ENCODE measurements at regions not wholly inside any gene's neighbourhood (a gene's known extent, or its start where the extent isn't known, plus 50 kb on each side); places are given as distances from the start of the nearest gene placed in this dataset.

GRCh38 chr22:48869788-48870187 lies 957.9 kb downstream of the BRD1 start:
- TF ChIP-seq SIN3A (IDR thresholded peaks at IDR 0.05; ENCODE audit: borderline replicate concordance, insufficient read depth, low read depth, low read length): no peak
- Histone ChIP-seq H3K9me3 (ENCODE audit: control insufficient read depth, insufficient read depth, low read depth, low read length) (no peaks in the 10 kb centered on the region), H3K4me1 (ENCODE audit: control insufficient read depth, insufficient read depth, low read length) (no peaks in the 10 kb centered on the region), H3K27me3 (ENCODE audit: control insufficient read depth, insufficient read depth, low read length) (peaks cover 3% of the 10 kb centered on the region; the same call in 1 of the 2 replicates), H3K36me3 (ENCODE audit: control insufficient read depth, insufficient read depth, low read length) (no peaks in the 10 kb centered on the region), H3K27ac (ENCODE audit: low read length) (no peak overlapping the region), H3K4me3 (ENCODE audit: low read depth in 2 of 2, low read length in 2 of 2) (no peak overlapping the region)
- no peak for DNase-seq (ENCODE audit: low read depth, low spot score)
- BruUV-seq (replicated peaks): no TSS peak
- CTCF ChIA-PET: no interaction called here
- intact Hi-C loops (cut with micrococcal nuclease; ENCODE audit: unreplicated experiment) (no loop called here), in situ Hi-C loops (cut with HindIII; ENCODE audit: low pct_unique_long_range_greater_than_20kb, low sequenced_read_pairs) (no loop called here)
- ATAC-seq: no peak
- POLR2A ChIA-PET: no interaction called here

DNA sequence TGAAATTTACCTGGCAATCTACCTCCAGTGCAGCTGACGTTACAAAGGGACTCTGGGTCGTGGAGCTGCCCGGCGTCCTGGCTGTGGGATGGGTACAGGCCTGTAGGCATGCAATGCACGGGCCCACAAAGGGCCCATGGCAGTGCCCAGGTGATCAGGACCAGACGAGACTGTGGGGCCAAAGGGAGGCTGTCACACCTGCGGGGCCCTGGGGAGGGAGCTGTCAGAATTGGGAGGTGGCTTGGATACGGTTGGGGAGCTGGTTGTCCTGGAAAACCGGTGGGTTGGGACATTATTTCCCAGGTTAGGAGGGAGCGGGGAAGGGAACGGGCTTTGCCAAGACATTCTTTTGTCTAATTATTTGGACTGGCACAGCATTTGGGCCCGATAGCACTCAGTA lies 958.5 kb downstream of the BRD1 start:
- BruUV-seq (replicated peaks): no TSS peak
- Histone ChIP-seq H3K9me3 (ENCODE audit: control insufficient read depth, insufficient read depth, low read depth, low read length) (no peaks in the 10 kb centered on the region), H3K36me3 (ENCODE audit: control insufficient read depth, insufficient read depth, low read length) (no peaks in the 10 kb centered on the region), H3K4me1 (ENCODE audit: control insufficient read depth, insufficient read depth, low read length) (no peaks in the 10 kb centered on the region), H3K27ac (ENCODE audit: low read length) (no peak overlapping the region), H3K4me3 (ENCODE audit: low read depth in 2 of 2, low read length in 2 of 2) (no peak overlapping the region), H3K27me3 (ENCODE audit: control insufficient read depth, insufficient read depth, low read length) (peaks cover 3% of the 10 kb centered on the region; the same call in 1 of the 2 replicates)
- in situ Hi-C loops (cut with HindIII; ENCODE audit: low pct_unique_long_range_greater_than_20kb, low sequenced_read_pairs) (no loop called here), intact Hi-C loops (cut with micrococcal nuclease; ENCODE audit: unreplicated experiment) (no loop called here)
- POLR2A ChIA-PET: no interaction called here
- CTCF ChIA-PET: no interaction called here
- ATAC-seq (no peak), DNase-seq (ENCODE audit: low read depth, low spot score) (no peak)
- TF ChIP-seq TCF7L2 (IDR thresholded peaks at IDR 0.05; ENCODE audit: low read depth, low read length) (no peak), SIN3A (IDR thresholded peaks at IDR 0.05; ENCODE audit: borderline replicate concordance, insufficient read depth, low read depth, low read length) (no peak), POLR2AphosphoS5 (IDR thresholded peaks at IDR 0.05; ENCODE audit: low read depth, low read length) (no peak)

GRCh38 chr22:48868554-48868953 lies 959.1 kb downstream of the BRD1 start:
- intact Hi-C loops (cut with micrococcal nuclease; ENCODE audit: unreplicated experiment) (no loop called here), in situ Hi-C loops (cut with HindIII; ENCODE audit: low pct_unique_long_range_greater_than_20kb, low sequenced_read_pairs) (no loop called here)
- ATAC-seq (no peak), DNase-seq (ENCODE audit: low read depth, low spot score) (no peak)
- H3K4me3 ChIP-seq (ENCODE audit: low read depth in 2 of 2, low read length in 2 of 2): no peak overlapping the region
- no peaks in the 10 kb centered on the region for H3K36me3 ChIP-seq (ENCODE audit: control insufficient read depth, insufficient read depth, low read length)
- ChIA-PET CTCF (no interaction called here), POLR2A (no interaction called here)
- BruUV-seq (replicated peaks): no TSS peak
- no peaks in the 10 kb centered on the region; the same call in 1 of the 2 replicates for H3K27me3 ChIP-seq (ENCODE audit: control insufficient read depth, insufficient read depth, low read length)
- H3K27ac ChIP-seq (ENCODE audit: low read length): no peak overlapping the region
- no peaks in the 10 kb centered on the region for H3K9me3 ChIP-seq (ENCODE audit: control insufficient read depth, insufficient read depth, low read depth, low read length)
- no peaks in the 10 kb centered on the region for H3K4me1 ChIP-seq (ENCODE audit: control insufficient read depth, insufficient read depth, low read length)
- no peak for TF ChIP-seq POLR2AphosphoS5 (IDR thresholded peaks at IDR 0.05; ENCODE audit: low read depth, low read length)
- no peak for TF ChIP-seq SIN3A (IDR thresholded peaks at IDR 0.05; ENCODE audit: borderline replicate concordance, insufficient read depth, low read depth, low read length)
- TF ChIP-seq CTCF (IDR thresholded peaks at IDR 0.05): no peak
- TF ChIP-seq, protein P1, sequence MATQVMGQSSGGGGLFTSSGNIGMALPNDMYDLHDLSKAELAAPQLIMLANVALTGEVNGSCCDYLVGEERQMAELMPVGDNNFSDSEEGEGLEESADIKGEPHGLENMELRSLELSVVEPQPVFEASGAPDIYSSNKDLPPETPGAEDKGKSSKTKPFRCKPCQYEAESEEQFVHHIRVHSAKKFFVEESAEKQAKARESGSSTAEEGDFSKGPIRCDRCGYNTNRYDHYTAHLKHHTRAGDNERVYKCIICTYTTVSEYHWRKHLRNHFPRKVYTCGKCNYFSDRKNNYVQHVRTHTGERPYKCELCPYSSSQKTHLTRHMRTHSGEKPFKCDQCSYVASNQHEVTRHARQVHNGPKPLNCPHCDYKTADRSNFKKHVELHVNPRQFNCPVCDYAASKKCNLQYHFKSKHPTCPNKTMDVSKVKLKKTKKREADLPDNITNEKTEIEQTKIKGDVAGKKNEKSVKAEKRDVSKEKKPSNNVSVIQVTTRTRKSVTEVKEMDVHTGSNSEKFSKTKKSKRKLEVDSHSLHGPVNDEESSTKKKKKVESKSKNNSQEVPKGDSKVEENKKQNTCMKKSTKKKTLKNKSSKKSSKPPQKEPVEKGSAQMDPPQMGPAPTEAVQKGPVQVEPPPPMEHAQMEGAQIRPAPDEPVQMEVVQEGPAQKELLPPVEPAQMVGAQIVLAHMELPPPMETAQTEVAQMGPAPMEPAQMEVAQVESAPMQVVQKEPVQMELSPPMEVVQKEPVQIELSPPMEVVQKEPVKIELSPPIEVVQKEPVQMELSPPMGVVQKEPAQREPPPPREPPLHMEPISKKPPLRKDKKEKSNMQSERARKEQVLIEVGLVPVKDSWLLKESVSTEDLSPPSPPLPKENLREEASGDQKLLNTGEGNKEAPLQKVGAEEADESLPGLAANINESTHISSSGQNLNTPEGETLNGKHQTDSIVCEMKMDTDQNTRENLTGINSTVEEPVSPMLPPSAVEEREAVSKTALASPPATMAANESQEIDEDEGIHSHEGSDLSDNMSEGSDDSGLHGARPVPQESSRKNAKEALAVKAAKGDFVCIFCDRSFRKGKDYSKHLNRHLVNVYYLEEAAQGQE (IDR thresholded peaks at IDR 0.05; ENCODE audit: insufficient read depth in 1 of 2, low read depth in 2 of 2, low read length in 1 of 2): no peak
- no peak for TF ChIP-seq TCF7L2 (IDR thresholded peaks at IDR 0.05; ENCODE audit: low read depth, low read length)

Data from Panc1 (cell line).